ENCODE measurements at regions not wholly inside any gene's neighbourhood (a gene's known extent, or its start where the extent isn't known, plus 50 kb on each side); places are given as distances from the start of the nearest gene placed in this dataset.

DNA sequence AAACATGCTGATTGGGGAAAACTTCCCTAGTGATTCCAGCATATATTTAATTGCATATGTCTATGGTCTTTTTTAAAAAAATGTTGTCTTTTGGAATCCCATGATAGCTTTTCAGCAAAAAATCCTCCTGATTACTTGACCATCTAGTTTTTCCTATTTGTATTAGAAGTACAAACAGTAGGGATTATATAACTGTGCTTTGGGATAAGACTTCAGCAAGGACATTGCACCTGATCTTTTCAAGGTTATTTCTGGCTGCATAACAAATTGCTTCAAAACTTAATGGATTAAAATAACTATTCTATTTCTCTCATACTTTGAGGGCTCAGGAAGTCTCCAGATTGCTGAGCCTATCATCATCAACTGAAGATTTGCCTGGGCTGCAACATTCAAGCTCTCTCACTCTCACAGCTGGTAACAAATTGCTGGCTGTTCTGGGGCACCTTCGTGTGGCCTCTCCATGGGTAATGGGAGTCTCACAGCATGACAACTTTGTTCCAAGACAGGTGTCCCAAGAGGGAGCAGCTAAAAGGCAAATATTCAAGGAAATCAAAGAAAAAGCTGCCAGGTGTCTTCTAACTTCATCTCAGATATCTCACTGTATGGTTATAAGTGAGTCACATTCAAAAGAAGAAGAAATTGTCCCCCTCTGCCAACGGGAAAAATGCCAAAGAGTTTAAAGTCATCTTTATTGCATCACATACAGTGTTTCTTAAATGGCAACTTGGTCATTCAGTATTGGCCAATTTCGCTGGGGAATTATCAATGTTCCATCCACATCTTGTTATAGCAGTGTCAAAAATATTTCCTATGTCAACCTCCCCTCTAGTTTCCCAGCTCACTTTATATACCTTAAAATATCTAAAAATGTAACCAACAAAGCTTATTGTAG is 644.5 kb upstream of the GRM7 start:
- TF ChIP-seq POLR2A (IDR thresholded peaks at IDR 0.05) (no peak), EP300 (IDR thresholded peaks at IDR 0.05) (no peak)
- TF ChIP-seq, protein P1, sequence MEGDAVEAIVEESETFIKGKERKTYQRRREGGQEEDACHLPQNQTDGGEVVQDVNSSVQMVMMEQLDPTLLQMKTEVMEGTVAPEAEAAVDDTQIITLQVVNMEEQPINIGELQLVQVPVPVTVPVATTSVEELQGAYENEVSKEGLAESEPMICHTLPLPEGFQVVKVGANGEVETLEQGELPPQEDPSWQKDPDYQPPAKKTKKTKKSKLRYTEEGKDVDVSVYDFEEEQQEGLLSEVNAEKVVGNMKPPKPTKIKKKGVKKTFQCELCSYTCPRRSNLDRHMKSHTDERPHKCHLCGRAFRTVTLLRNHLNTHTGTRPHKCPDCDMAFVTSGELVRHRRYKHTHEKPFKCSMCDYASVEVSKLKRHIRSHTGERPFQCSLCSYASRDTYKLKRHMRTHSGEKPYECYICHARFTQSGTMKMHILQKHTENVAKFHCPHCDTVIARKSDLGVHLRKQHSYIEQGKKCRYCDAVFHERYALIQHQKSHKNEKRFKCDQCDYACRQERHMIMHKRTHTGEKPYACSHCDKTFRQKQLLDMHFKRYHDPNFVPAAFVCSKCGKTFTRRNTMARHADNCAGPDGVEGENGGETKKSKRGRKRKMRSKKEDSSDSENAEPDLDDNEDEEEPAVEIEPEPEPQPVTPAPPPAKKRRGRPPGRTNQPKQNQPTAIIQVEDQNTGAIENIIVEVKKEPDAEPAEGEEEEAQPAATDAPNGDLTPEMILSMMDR (IDR thresholded peaks at IDR 0.05), result no peak
